Ascending aorta (tissue), 2 donors: ENCODE measurements at regions not wholly inside any gene's neighbourhood (a gene's known extent, or its start where the extent isn't known, plus 50 kb on each side); places are given as distances from the start of the nearest gene placed in this dataset.
A peak's percentile ranks its signal among the peaks of the same experiment; 100 is the strongest.

ENCODE experiments used
- DNase-seq, 2 donors: peaks; one replicate each; pipeline ENCODE4 v3.0.0-alpha.2; 2019; ENCODE audit warnings: low spot score in 2 of 2
- H3K27ac ChIP-seq, 2 donors: fragments of 200-600 bp; sonication (generic); one replicate each; pipeline ENCODE4 v1.5.1; 2016 to 2017; ENCODE audit warnings: mild to moderate bottlenecking in 1 of 2
- H3K27me3 ChIP-seq: fragments of 200-600 bp; sonication (generic); one replicate; pipeline ENCODE4 v1.5.1; 2017
- H3K36me3 ChIP-seq, 2 donors: fragments of 200-600 bp; sonication (generic); one replicate each; pipeline ENCODE4 v1.5.1; 2016
- H3K4me1 ChIP-seq, 2 donors: fragments of 200-600 bp; sonication (generic); one replicate each; pipeline ENCODE4 v1.5.1; 2016 to 2017; ENCODE audit warnings: mild to moderate bottlenecking in 1 of 2
- H3K4me3 ChIP-seq, 2 donors: fragments of 200-600 bp; sonication (generic); one replicate each; pipeline ENCODE4 v1.5.1; 2016 to 2017; ENCODE audit warnings: mild to moderate bottlenecking in 1 of 2
- H3K9me3 ChIP-seq, 2 donors: fragments of 200-600 bp; sonication (generic); one replicate each; pipeline ENCODE4 v1.5.1; 2016
- intact Hi-C: fragments of 100-400 bp; cut with DNase I; formaldehyde crosslinking; loops from one replicate; pipeline ENCODE4 v1.15.1; 2023
- TF ChIP-seq, protein P1 (sequence below), 3 experiments: fragments of 200-600 bp in 2 of 3; fragments of 450-650 bp in 1 of 3; sonication (generic) in 2 of 3; IDR thresholded peaks; one replicate each; pipeline ENCODE4 v1.5.1; 2016 to 2019; ENCODE audit warnings: antibody characterized with exemption in 3 of 3, mild to moderate bottlenecking in 1 of 3, moderate library complexity in 1 of 3

GRCh38 chr5:175211956-175212756 is 231.8 kb downstream of the DRD1 start:
- intact Hi-C loops, result loop anchor here (10.0 kb wide), 1 partner anchor 657 kb away; no protein-coding TSS in a partner anchor
- Histone ChIP-seq H3K27me3 (no peaks in the 10 kb centered on the region), H3K36me3 (no peaks in the 10 kb centered on the region), H3K4me3 (no peak overlapping the region), H3K9me3 (no peaks in the 10 kb centered on the region), H3K4me1 (peaks cover 10 to 29% of the 10 kb centered on the region in 2 donors), H3K27ac (no peak overlapping the region)
- TF ChIP-seq, protein P1, sequence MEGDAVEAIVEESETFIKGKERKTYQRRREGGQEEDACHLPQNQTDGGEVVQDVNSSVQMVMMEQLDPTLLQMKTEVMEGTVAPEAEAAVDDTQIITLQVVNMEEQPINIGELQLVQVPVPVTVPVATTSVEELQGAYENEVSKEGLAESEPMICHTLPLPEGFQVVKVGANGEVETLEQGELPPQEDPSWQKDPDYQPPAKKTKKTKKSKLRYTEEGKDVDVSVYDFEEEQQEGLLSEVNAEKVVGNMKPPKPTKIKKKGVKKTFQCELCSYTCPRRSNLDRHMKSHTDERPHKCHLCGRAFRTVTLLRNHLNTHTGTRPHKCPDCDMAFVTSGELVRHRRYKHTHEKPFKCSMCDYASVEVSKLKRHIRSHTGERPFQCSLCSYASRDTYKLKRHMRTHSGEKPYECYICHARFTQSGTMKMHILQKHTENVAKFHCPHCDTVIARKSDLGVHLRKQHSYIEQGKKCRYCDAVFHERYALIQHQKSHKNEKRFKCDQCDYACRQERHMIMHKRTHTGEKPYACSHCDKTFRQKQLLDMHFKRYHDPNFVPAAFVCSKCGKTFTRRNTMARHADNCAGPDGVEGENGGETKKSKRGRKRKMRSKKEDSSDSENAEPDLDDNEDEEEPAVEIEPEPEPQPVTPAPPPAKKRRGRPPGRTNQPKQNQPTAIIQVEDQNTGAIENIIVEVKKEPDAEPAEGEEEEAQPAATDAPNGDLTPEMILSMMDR (IDR thresholded peaks at IDR 0.05), result no peak
- DNase-seq, result no peak

DNA sequence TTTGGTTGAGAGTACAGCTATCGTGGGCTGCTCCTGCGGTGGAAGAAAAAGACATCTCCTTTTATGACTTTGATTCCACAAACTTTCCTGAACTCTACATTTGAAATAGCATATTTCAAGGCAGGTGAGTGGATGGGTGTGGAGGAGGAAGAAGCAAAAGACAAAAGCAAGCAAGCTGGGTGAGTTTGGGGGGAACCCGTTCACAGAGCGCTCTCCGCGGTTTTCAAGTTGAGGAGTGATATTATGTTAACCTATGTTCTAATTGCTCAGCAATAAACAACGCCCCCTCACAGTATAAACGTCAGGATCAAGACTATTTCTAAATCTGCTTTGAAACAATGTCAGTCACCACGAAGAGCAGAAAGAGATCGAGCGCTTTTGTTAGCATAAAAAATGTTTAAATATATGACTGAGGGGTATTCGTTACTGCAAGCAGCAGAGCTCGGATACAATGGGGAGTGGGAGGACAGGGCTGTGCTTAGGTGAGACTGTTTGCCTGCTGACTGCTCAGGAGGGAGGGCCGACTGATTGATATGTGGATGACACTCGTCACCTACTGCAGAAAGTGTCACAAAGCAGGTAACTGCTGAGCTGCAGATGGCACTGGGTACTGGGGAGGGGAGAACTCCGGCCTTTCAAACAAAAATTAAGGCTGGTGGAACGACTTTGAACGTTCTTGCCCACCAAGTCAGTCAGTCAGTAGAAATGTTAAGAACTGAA is 236.5 kb downstream of the DRD1 start:
- no peak for DNase-seq
- TF ChIP-seq, protein P1 (IDR thresholded peaks at IDR 0.05), result no peak
- Histone ChIP-seq H3K27ac (no peak overlapping the region), H3K4me1 (peaks cover 0 to 6% of the 10 kb centered on the region in 2 donors), H3K4me3 (no peak overlapping the region), H3K27me3 (no peaks in the 10 kb centered on the region), H3K36me3 (no peaks in the 10 kb centered on the region), H3K9me3 (no peaks in the 10 kb centered on the region)
- intact Hi-C loops, result no loop called here

GRCh38 chr5:175206669-175207068 is 237.3 kb downstream of the DRD1 start:
- Histone ChIP-seq H3K4me1 (peaks cover 0 to 6% of the 10 kb centered on the region in 2 donors), H3K27ac (no peak overlapping the region), H3K9me3 (no peaks in the 10 kb centered on the region), H3K27me3 (no peaks in the 10 kb centered on the region), H3K36me3 (no peaks in the 10 kb centered on the region), H3K4me3 (no peak overlapping the region)
- intact Hi-C loops, result no loop called here
- no peak for DNase-seq
- TF ChIP-seq, protein P1 (IDR thresholded peaks at IDR 0.05), result peak in 1 of 3 experiments; percentile 9

DNA sequence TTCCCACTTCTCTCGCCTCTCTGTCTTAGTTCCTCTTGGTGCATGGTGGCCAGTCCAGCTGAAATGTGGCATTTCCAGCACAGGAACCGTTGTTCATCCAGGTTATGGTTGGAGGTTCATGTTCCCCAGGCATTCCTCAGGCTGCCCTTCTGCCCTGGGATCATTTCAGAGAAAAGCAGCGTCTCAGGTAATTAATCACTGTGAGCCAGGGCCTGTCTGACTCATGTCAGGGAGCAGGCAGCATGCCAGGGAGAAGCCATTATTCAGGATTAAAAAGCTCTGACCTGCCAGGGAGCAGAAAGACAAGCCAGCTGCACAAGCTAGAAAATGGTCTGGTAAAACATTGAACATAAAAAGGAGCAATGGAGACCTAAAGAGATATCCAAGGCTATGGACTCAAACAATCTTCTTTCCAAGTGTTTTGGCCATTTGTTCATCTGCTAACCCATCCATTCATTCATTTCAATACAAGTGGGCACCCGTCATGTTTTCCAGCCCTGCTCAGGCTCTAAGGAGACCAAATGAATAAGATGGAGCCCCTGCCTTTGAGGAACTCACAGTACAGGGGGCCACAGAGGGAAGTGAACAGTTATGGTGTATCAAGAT is 241.4 kb downstream of the DRD1 start:
- no peaks in the 10 kb centered on the region for H3K27me3 ChIP-seq
- no peak overlapping the region for H3K4me3 ChIP-seq
- TF ChIP-seq, protein P1 (IDR thresholded peaks at IDR 0.05), result no peak
- H3K9me3 ChIP-seq, result no peaks in the 10 kb centered on the region
- no peaks in the 10 kb centered on the region for H3K36me3 ChIP-seq
- DNase-seq, result no peak
- intact Hi-C loops, result no loop called here
- peaks cover 0 to 6% of the 10 kb centered on the region in 2 donors for H3K4me1 ChIP-seq
- no peak overlapping the region for H3K27ac ChIP-seq

GRCh38 chr5:175201393-175201792 is 242.6 kb downstream of the DRD1 start:
- Histone ChIP-seq H3K27ac (no peak overlapping the region), H3K36me3 (no peaks in the 10 kb centered on the region), H3K4me3 (no peak overlapping the region), H3K4me1 (peaks cover 0 to 2% of the 10 kb centered on the region in 2 donors), H3K9me3 (no peaks in the 10 kb centered on the region), H3K27me3 (no peaks in the 10 kb centered on the region)
- DNase-seq, result no peak
- TF ChIP-seq, protein P1 (IDR thresholded peaks at IDR 0.05), result no peak
- intact Hi-C loops, result no loop called here
